LNCAP (cell line): ENCODE measurements at regions not wholly inside any gene's neighbourhood (a gene's known extent, or its start where the extent isn't known, plus 50 kb on each side); places are given as distances from the start of the nearest gene placed in this dataset.

Experiments used
- TF ChIP-seq, protein P1 (sequence below): fragments of 450-650 bp; IDR thresholded peaks from 2 replicates; pipeline ENCODE4 v1.5.1; 2017; ENCODE audit warnings: mild to moderate bottlenecking

DNA sequence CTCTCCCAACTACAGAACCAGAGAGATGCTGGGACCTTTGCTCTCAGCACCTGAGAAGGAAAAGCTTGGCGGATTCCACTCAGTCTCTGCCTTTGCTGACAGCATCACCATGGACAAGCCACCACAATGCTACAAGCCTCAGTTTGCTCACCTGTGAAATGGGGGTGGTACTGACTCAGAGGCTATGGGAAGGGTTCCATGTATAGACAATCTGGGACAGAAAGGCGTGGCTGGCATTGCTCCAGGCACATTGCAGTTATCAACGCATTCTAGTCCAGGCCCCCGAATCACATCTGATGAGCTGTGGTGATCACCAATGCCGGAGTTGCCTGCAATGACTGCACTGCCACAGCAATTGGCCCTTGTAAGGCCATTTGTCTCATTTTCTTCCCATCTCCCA, 72.6 kb downstream of the ISX start:
- TF ChIP-seq, protein P1, sequence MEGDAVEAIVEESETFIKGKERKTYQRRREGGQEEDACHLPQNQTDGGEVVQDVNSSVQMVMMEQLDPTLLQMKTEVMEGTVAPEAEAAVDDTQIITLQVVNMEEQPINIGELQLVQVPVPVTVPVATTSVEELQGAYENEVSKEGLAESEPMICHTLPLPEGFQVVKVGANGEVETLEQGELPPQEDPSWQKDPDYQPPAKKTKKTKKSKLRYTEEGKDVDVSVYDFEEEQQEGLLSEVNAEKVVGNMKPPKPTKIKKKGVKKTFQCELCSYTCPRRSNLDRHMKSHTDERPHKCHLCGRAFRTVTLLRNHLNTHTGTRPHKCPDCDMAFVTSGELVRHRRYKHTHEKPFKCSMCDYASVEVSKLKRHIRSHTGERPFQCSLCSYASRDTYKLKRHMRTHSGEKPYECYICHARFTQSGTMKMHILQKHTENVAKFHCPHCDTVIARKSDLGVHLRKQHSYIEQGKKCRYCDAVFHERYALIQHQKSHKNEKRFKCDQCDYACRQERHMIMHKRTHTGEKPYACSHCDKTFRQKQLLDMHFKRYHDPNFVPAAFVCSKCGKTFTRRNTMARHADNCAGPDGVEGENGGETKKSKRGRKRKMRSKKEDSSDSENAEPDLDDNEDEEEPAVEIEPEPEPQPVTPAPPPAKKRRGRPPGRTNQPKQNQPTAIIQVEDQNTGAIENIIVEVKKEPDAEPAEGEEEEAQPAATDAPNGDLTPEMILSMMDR, result no peak

- TF ChIP-seq, protein P1, result peak; percentile 37; the same call in 1 of the 2 replicates
Observed at GRCh38 chr22:35140879-35141745, 75.2 kb downstream of the ISX start.

DNA sequence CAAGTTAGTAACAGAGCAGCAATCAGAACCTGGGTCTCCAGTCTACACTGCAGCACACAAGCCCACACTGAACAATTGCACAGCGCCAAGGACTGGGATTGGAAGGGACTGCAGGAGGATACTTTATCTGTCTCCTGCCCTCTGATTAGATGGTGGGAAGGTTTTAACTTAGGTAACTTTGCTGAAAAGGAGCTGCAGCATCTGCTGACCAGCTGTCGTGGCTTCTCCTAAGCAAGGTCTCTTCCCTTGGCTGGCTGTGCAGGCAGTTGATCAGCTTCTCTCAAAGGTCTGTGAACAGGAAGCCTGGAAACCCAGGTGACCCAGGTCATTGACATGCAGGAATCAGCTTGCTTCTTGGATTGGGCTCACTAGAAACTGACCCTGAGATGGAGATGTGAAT, 82.4 kb downstream of the ISX start:
- TF ChIP-seq, protein P1, result no peak

GRCh38 chr22:35148866-35149548, 83.0 kb downstream of the ISX start:
- TF ChIP-seq, protein P1, result no peak

- TF ChIP-seq, protein P1, result peak; percentile 93
Observed at GRCh38 chr22:35150183-35151107, 84.5 kb downstream of the ISX start.

GRCh38 chr22:35152316-35152715, 86.4 kb downstream of the ISX start:
- TF ChIP-seq, protein P1, result no peak

DNA sequence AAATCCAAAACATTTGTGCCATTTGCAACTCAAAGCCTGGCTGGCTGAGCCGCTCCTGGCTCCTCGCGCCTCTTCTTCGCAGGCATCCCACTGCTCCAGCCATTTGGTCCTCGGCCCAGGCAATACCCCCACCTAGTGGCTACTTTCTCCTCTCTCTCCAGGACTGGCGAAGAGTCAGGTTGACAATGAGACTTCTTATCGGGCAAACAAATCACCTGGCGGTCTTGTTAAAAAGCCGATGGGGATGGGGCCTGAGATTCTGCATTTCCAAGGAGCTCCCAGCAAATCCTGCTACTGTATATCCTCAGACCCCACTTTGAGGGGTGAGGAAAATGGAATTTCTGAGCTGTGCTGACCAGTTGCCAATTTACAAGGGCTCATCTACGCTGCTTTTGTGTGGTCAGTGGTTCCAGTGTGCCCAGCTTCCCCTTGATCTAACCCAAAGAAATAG, 89.0 kb downstream of the ISX start:
- TF ChIP-seq, protein P1, result peak; percentile 83
